ENCODE measurements at regions not wholly inside any gene's neighbourhood (a gene's known extent, or its start where the extent isn't known, plus 50 kb on each side); places are given as distances from the start of the nearest gene placed in this dataset.

DNA sequence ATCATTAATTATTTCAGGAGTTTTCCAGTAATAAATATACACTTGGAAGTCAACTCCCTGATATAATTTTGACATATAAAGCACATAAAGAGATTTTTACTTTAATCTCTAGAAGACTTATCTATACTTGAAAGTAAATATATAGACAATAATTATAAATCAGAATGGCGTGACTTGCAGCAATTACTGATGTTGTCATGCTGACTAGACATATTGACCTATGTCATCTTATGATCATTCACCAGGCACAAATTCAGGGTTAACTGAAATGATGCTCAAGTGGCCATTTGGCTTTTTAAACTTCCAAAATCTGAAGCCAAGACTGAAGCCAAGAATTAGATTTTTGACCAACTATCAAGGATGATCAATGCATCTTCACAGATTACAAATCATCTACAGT is 192.2 kb downstream of the MCHR2 start:
- no peak for TF ChIP-seq POLR2A (IDR thresholded peaks at IDR 0.05)
- TF ChIP-seq, protein P1, sequence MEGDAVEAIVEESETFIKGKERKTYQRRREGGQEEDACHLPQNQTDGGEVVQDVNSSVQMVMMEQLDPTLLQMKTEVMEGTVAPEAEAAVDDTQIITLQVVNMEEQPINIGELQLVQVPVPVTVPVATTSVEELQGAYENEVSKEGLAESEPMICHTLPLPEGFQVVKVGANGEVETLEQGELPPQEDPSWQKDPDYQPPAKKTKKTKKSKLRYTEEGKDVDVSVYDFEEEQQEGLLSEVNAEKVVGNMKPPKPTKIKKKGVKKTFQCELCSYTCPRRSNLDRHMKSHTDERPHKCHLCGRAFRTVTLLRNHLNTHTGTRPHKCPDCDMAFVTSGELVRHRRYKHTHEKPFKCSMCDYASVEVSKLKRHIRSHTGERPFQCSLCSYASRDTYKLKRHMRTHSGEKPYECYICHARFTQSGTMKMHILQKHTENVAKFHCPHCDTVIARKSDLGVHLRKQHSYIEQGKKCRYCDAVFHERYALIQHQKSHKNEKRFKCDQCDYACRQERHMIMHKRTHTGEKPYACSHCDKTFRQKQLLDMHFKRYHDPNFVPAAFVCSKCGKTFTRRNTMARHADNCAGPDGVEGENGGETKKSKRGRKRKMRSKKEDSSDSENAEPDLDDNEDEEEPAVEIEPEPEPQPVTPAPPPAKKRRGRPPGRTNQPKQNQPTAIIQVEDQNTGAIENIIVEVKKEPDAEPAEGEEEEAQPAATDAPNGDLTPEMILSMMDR (IDR thresholded peaks at IDR 0.05), result no peak
- Histone ChIP-seq H3K36me3 (no peaks in the 10 kb centered on the region), H3K4me3 (no peak overlapping the region), H3K27me3 (no peaks in the 10 kb centered on the region), H3K27ac (no peak overlapping the region), H3K9me3 (no peaks in the 10 kb centered on the region), H3K4me1 (no peaks in the 10 kb centered on the region)
- 74 to 88% methylated on average over 1 of the region's 1 CpG for WGBS, 2 donors
- no peak for DNase-seq
- intact Hi-C loops (cut with DNase I), result no loop called here

DNA sequence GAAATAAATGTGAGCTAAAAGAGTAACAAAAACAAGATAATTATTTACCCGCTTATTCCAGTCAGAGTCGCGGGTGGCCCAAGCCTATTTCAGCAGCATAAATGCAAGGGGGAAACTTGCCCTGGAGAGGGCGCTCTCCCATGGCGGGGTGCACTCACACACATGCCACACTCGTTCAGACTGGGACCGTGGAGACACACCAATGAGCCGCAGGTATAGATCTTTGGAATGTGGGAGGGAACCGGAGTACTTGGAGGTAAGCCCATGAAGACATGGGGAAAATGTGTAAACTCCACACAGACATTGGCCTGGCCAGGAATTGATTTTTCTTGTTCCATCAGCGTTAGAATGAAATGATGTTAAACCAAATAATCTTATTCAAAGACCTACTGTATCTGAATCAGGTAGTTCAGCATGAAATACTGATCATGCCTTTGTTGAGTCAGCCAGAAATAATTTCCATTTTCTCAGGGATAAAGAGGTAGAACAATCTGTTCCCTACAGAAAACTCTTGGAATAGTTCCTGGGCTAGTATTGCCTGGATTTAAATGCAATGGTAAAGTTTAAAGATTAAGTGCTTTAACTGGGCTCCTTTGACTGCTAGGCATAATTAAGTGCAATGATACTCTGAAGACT is 191.5 kb downstream of the MCHR2 start:
- H3K4me1 ChIP-seq, result no peaks in the 10 kb centered on the region
- DNase-seq, result no peak

DNA sequence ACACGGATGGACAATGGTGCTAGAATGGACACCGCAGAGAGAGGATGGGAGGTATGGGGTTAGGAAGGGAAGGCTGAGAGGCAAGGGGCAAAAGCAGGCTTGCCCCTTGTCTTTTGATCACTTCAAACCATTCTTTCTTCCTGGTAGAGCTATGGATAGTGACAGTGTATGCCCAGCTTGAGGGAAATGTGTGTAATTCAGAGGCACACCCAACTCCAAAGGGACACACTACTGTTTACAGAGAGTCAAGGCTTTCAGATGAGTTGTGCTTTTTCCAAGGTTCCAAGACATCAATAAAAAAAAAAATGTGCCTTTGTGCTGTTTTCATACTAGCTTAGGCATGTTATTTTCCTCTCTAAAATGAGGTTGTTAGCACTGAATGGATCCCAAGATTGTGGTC is 185.0 kb downstream of the MCHR2 start:
- Histone ChIP-seq H3K36me3 (no peaks in the 10 kb centered on the region), H3K27ac (no peak overlapping the region), H3K9me3 (no peaks in the 10 kb centered on the region), H3K27me3 (peaks cover 0 to 4% (median 0%) of the 10 kb centered on the region in 4 donors), H3K4me3 (no peak overlapping the region), H3K4me1 (no peaks in the 10 kb centered on the region)
- intact Hi-C loops (cut with DNase I), result no loop called here
- TF ChIP-seq, protein P1 (IDR thresholded peaks at IDR 0.05), result no peak
- no peak for TF ChIP-seq POLR2A (IDR thresholded peaks at IDR 0.05)
- 52 to 80% methylated on average over 2 of the region's 2 CpGs for WGBS, 2 donors
- no peak for DNase-seq

More for the DNA sequence above, 191.5 kb downstream of the MCHR2 start:
- no peak overlapping the region for H3K4me3 ChIP-seq
- intact Hi-C loops (cut with DNase I), result no loop called here
- TF ChIP-seq, protein P1 (IDR thresholded peaks at IDR 0.05), result peak in 1 of 6 experiments; percentile 7
- TF ChIP-seq POLR2A (IDR thresholded peaks at IDR 0.05), result no peak
- no peak overlapping the region for H3K27ac ChIP-seq
- no peaks in the 10 kb centered on the region for H3K36me3 ChIP-seq
- no peaks in the 10 kb centered on the region for H3K9me3 ChIP-seq
- peaks cover 0 to 1% (median 0%) of the 10 kb centered on the region in 4 donors for H3K27me3 ChIP-seq
- 36 to 43% methylated on average over 10 of the region's 10 CpGs for WGBS, 2 donors

DNA sequence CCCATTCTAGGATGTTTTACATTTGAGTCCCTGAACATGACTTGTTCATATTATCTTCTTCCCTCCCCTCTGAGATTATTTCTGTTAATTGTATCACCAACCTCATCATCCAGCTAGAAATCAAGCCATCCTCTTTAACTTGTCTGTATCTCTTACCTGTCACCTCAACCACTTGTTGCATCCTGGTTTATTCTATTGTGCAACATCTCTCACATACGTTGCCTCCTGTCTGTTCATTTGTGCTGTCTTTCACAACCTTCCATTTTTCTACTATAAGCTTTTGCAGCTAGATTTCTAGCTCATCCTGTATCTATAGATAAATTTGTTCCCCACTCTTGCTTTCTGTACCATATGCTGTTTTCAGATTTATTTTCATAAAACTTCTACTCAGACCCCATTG is 183.7 kb downstream of the MCHR2 start:
- WGBS, 2 donors, result 54 to 58% methylated on average over 1 of the region's 1 CpG
- Histone ChIP-seq H3K9me3 (no peaks in the 10 kb centered on the region), H3K4me3 (no peak overlapping the region), H3K4me1 (no peaks in the 10 kb centered on the region), H3K36me3 (no peaks in the 10 kb centered on the region), H3K27me3 (peaks cover 0 to 4% (median 0%) of the 10 kb centered on the region in 4 donors), H3K27ac (no peak overlapping the region)
- TF ChIP-seq POLR2A (IDR thresholded peaks at IDR 0.05), result no peak
- TF ChIP-seq, protein P1 (IDR thresholded peaks at IDR 0.05), result no peak
- DNase-seq, result no peak
- intact Hi-C loops (cut with DNase I), result no loop called here

DNA sequence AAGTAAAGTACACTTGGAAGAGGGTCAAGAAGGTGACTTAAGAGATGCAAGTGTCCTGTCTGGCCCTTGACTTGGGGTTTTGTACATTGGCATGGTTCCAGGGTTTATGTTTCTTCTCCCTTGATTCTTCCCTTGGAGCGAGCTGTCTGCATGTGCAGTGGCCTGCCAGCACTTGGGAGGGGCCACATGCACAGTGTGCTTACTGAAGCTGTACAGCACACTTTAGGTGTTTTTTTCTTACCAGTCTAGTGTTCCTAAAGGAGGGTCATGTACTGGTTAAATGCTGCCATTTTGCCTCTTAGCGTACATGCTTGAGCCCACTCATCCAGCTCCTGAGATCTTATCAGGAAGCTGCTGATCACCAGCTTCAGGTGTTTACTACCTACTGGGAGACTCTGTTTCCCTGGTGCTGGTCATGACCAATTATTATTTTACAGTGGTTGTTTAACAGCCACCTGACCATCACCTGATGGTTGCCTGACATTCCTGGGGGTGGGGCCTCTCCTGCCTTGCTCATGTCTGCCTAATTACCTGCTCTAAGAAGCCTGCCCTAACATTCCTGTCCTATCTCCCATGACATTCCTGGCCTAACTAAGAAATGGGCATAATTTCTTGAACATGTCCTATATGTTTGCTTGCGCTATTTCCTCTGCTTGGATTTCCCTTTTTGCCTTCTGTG is 182.9 kb downstream of the MCHR2 start:
- no peaks in the 10 kb centered on the region for H3K4me1 ChIP-seq
- peaks cover 0 to 4% (median 0%) of the 10 kb centered on the region in 4 donors for H3K27me3 ChIP-seq
- H3K9me3 ChIP-seq, result no peaks in the 10 kb centered on the region
- intact Hi-C loops (cut with DNase I), result no loop called here
- DNase-seq, result no peak
- H3K4me3 ChIP-seq, result no peak overlapping the region
- 71 to 87% methylated on average over 3 of the region's 3 CpGs for WGBS, 2 donors
- TF ChIP-seq, protein P1 (IDR thresholded peaks at IDR 0.05), result no peak
- TF ChIP-seq POLR2A (IDR thresholded peaks at IDR 0.05), result no peak
- no peaks in the 10 kb centered on the region for H3K36me3 ChIP-seq
- no peak overlapping the region for H3K27ac ChIP-seq

Measured in esophagus squamous epithelium (tissue), 5 donors.